MM.1S (cell line): ENCODE measurements at regions not wholly inside any gene's neighbourhood (a gene's known extent, or its start where the extent isn't known, plus 50 kb on each side); places are given as distances from the start of the nearest gene placed in this dataset.
"Not testable (repeated sequence)": the region's sequence is repeated elsewhere in the genome, so short reads cannot be mapped to it uniquely, and the experiment has no call there.

ENCODE experiments used
- DNase-seq: peaks from one replicate; pipeline ENCODE4 v3.0.0-alpha.2; 2015
- H2AFZ ChIP-seq: fragments of 300-600 bp; sonication (generic); 2 replicates; pipeline ENCODE4 v1.6.0; 2016; ENCODE audit warnings: antibody characterized with exemption, low read length
- H3F3A ChIP-seq: fragments of 300-600 bp; sonication (generic); 2 replicates; pipeline ENCODE4 v1.6.1; 2016; ENCODE audit warnings: mild to moderate bottlenecking, antibody characterized with exemption, low read length, moderate library complexity, mixed read lengths; ENCODE audit not compliant: insufficient read depth
- H3K27ac ChIP-seq: fragments of 300-600 bp; sonication (generic); 2 replicates; pipeline ENCODE4 v1.5.1; 2016; ENCODE audit warnings: mild to moderate bottlenecking, low read length
- H3K27me3 ChIP-seq: fragments of 300-600 bp; sonication (generic); replicated peaks from 2 replicates; pipeline ENCODE4 v1.6.0; 2016; ENCODE audit warnings: low read length; ENCODE audit not compliant: insufficient read depth
- H3K36me3 ChIP-seq: fragments of 300-600 bp; sonication (generic); replicated peaks from 2 replicates; pipeline ENCODE4 v1.6.1; 2016; ENCODE audit warnings: mild to moderate bottlenecking, low read length, mixed read lengths; ENCODE audit not compliant: insufficient read depth
- H3K4me1 ChIP-seq: fragments of 300-600 bp; sonication (generic); 2 replicates; pipeline ENCODE4 v1.6.1; 2016; ENCODE audit warnings: low read length, mixed read lengths
- H3K4me2 ChIP-seq: fragments of 300-600 bp; sonication (generic); 2 replicates; pipeline ENCODE4 v1.6.0; 2016; ENCODE audit warnings: low read depth, low read length
- H3K4me3 ChIP-seq: fragments of 300-600 bp; sonication (generic); 2 replicates; pipeline ENCODE4 v1.5.1; 2016; ENCODE audit warnings: low read length, mixed read lengths
- H3K79me2 ChIP-seq: fragments of 300-600 bp; sonication (generic); 2 replicates; pipeline ENCODE4 v1.6.1; 2016; ENCODE audit warnings: mixed run types, low read length, mixed read lengths
- H3K9ac ChIP-seq: fragments of 300-600 bp; sonication (generic); 2 replicates; pipeline ENCODE4 v1.6.1; 2016; ENCODE audit warnings: low read length, mixed read lengths
- H3K9me2 ChIP-seq: fragments of 300-600 bp; sonication (generic); replicated peaks from 2 replicates; pipeline ENCODE4 v1.6.1; 2016; ENCODE audit warnings: mild to moderate bottlenecking, low read length, mixed read lengths; ENCODE audit not compliant: insufficient read depth
- H3K9me3 ChIP-seq: fragments of 300-600 bp; sonication (generic); replicated peaks from 2 replicates; pipeline ENCODE4 v1.6.1; 2016; ENCODE audit warnings: mild to moderate bottlenecking, low read length, mixed read lengths; ENCODE audit not compliant: insufficient read depth
- H4K20me1 ChIP-seq: fragments of 300-600 bp; sonication (generic); 2 replicates; pipeline ENCODE4 v1.6.1; 2016; ENCODE audit warnings: mild to moderate bottlenecking, low read length, moderate library complexity, mixed read lengths; ENCODE audit not compliant: insufficient read depth
- EZH2 ChIP-seq: fragments of 300-600 bp; sonication (generic); optimal IDR thresholded peaks from 2 replicates; pipeline ENCODE3; 2017; ENCODE audit warnings: low read depth, mild to moderate bottlenecking, antibody characterized with exemption, low read length, mixed read lengths
- EZH2phosphoT487 ChIP-seq: fragments of 300-600 bp; sonication (generic); IDR thresholded peaks from 2 replicates; pipeline ENCODE4 v1.6.1; 2018; ENCODE audit warnings: antibody characterized with exemption, low read length
- TF ChIP-seq, protein P1 (sequence below): fragments of 300-600 bp; sonication (generic); IDR thresholded peaks from 2 replicates; pipeline ENCODE4 v1.5.1; 2016; ENCODE audit warnings: antibody characterized with exemption, low read length, mixed read lengths

DNA sequence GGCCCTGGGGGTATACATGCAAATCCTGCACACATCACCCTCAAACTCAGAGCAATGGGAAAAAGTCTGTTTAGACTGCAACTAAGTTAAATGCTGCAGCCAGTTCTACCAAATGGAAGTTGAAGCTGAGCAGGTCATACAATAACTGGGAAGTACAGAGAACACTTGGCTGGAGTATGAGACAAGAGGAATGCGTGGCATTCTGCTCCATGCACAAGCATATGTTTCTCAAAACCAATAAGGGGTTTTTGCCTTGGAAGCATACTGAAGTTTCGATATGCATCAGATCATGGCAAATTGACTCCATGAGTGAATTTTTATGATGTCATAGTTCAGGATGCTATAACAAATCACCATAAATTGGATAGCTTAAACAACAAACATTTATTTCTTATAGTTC is 193.8 kb downstream of the COL12A1 start:
- H2AFZ ChIP-seq = no peak overlapping the region
- H3K9me3 ChIP-seq = no peaks in the 10 kb centered on the region
- H4K20me1 ChIP-seq = no peaks in the 10 kb centered on the region
- H3K4me3 ChIP-seq = no peak overlapping the region
- no peaks in the 10 kb centered on the region for H3K4me1 ChIP-seq
- no peaks in the 10 kb centered on the region for H3K36me3 ChIP-seq
- no peak overlapping the region for H3K9ac ChIP-seq
- no peaks in the 10 kb centered on the region for H3K27me3 ChIP-seq
- no peak overlapping the region for H3K27ac ChIP-seq
- no peaks in the 10 kb centered on the region for H3K9me2 ChIP-seq
- H3F3A ChIP-seq = no peaks in the 10 kb centered on the region
- DNase-seq = no peak
- TF ChIP-seq EZH2 = no peak
- TF ChIP-seq EZH2phosphoT487 = no peak
- TF ChIP-seq, protein P1, sequence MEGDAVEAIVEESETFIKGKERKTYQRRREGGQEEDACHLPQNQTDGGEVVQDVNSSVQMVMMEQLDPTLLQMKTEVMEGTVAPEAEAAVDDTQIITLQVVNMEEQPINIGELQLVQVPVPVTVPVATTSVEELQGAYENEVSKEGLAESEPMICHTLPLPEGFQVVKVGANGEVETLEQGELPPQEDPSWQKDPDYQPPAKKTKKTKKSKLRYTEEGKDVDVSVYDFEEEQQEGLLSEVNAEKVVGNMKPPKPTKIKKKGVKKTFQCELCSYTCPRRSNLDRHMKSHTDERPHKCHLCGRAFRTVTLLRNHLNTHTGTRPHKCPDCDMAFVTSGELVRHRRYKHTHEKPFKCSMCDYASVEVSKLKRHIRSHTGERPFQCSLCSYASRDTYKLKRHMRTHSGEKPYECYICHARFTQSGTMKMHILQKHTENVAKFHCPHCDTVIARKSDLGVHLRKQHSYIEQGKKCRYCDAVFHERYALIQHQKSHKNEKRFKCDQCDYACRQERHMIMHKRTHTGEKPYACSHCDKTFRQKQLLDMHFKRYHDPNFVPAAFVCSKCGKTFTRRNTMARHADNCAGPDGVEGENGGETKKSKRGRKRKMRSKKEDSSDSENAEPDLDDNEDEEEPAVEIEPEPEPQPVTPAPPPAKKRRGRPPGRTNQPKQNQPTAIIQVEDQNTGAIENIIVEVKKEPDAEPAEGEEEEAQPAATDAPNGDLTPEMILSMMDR = no peak
- no peak overlapping the region for H3K4me2 ChIP-seq
- H3K79me2 ChIP-seq = no peaks in the 10 kb centered on the region

DNA sequence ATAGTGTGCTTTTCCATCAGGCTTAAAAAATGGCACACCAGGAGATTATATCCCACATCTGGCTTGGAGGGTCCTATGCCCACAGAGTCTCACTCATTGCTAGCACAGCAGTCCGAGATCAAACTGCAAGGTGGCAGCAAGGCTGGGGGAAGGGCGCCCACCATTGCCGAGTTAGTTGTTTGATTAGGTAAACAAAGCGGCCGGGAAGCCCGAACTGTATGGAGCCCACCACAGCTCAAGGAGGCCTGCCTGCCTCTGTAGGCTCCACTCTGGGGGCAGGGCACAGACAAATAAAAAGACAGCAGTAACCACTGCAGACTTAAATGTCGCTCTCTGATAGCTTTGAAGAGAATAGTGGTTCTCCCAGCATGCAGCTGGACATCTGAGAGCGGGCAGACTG is 201.9 kb downstream of the COL12A1 start:
- not testable (repeated sequence) for H3K79me2 ChIP-seq, H3K9me2 ChIP-seq, H3K4me3 ChIP-seq, H4K20me1 ChIP-seq, H3K27ac ChIP-seq, DNase-seq, H3K36me3 ChIP-seq, H2AFZ ChIP-seq, H3K4me2 ChIP-seq, H3K4me1 ChIP-seq, H3K9ac ChIP-seq, H3K9me3 ChIP-seq, H3F3A ChIP-seq, H3K27me3 ChIP-seq

DNA sequence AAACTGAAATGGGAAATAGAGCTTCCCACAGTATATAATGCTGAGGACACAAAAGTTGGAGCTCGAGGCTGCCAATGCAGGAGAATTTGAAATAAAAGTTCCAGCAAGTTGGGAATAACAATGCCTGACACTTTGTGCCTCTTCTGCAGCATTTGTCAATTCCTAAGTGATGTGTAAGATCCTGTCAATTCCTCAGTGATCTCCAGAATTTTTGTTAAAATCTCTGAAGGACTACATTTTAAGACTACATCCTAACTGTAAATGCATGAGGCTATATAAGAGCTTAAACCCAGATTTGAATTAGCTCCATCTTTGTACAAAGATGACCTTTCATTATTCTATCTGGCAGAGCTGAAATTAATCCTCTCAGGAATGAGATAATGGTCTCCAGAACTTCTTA is 208.2 kb downstream of the COL12A1 start:
- Histone ChIP-seq H3K79me2 (no peaks in the 10 kb centered on the region), H3K27me3 (no peaks in the 10 kb centered on the region), H3K9ac (no peak overlapping the region), H3F3A (no peaks in the 10 kb centered on the region), H3K27ac (no peak overlapping the region), H4K20me1 (no peaks in the 10 kb centered on the region), H3K36me3 (no peaks in the 10 kb centered on the region), H3K4me2 (no peak overlapping the region), H3K4me3 (no peak overlapping the region), H3K4me1 (no peaks in the 10 kb centered on the region), H2AFZ (no peak overlapping the region), H3K9me2 (no peaks in the 10 kb centered on the region), H3K9me3 (no peaks in the 10 kb centered on the region)
- DNase-seq = no peak
- TF ChIP-seq EZH2phosphoT487 (no peak), EZH2 (no peak)
- TF ChIP-seq, protein P1 = no peak

DNA sequence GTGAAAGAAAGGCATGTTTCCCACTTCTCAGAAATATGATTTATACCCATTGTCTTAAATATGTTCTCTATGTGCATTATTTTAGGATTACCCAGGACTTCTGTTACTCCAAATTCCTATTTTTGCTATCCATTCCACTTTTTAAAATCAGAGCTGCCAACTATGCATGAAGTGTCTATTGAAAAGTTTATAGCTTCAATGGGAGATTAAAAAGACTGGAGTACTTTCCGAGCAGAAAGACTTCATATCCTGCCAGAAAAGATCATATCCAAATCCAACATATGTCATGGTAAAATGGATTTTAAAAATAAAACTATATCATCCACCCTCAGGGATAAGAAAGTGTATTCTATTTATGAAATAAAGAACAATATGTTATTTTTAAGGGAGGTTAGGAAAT is 212.7 kb downstream of the COL12A1 start:
- Histone ChIP-seq H3K27me3 (no peaks in the 10 kb centered on the region), H3K9me2 (no peaks in the 10 kb centered on the region), H3K27ac (no peak overlapping the region), H3K79me2 (no peaks in the 10 kb centered on the region), H3K4me2 (no peak overlapping the region), H3K4me3 (no peak overlapping the region), H3K9me3 (no peaks in the 10 kb centered on the region), H3K4me1 (no peaks in the 10 kb centered on the region), H3K36me3 (no peaks in the 10 kb centered on the region), H4K20me1 (no peaks in the 10 kb centered on the region), H3K9ac (no peak overlapping the region), H2AFZ (no peak overlapping the region), H3F3A (no peaks in the 10 kb centered on the region)
- DNase-seq = no peak
- no peak for TF ChIP-seq EZH2
- TF ChIP-seq, protein P1 = no peak
- no peak for TF ChIP-seq EZH2phosphoT487
